Spinal cord (tissue), 9 donors: ENCODE measurements at regions not wholly inside any gene's neighbourhood (a gene's known extent, or its start where the extent isn't known, plus 50 kb on each side); places are given as distances from the start of the nearest gene placed in this dataset.

Experiments used
- DNase-seq, 6 donors: peaks; one replicate each; pipeline versions ENCODE4 v3.0.0 to v3.0.0-alpha.2; 2013 to 2015; ENCODE audit warnings: low spot score in 6 of 6, low read depth in 4 of 6
- H3K27ac ChIP-seq: one replicate; pipeline ENCODE4 v1.5.1; 2013; ENCODE audit warnings: low read depth, low read length, control low read depth
- H3K27me3 ChIP-seq: one replicate; pipeline ENCODE4 v1.6.1; 2013; ENCODE audit warnings: low read length; ENCODE audit not compliant: control insufficient read depth, insufficient read depth
- H3K36me3 ChIP-seq: one replicate; pipeline ENCODE4 v1.6.1; 2013; ENCODE audit warnings: low read length; ENCODE audit not compliant: control insufficient read depth, insufficient read depth
- H3K4me1 ChIP-seq: one replicate; pipeline ENCODE4 v1.6.1; 2013; ENCODE audit warnings: low read length; ENCODE audit not compliant: control insufficient read depth, insufficient read depth
- H3K4me3 ChIP-seq: one replicate; pipeline ENCODE4 v1.5.1; 2013; ENCODE audit warnings: low read depth, low read length, control low read depth
- H3K9me3 ChIP-seq: one replicate; pipeline ENCODE4 v1.6.1; 2013; ENCODE audit warnings: low read length; ENCODE audit not compliant: control insufficient read depth, insufficient read depth
- WGBS: methylation state at CpG from one replicate; pipeline ENCODE4 v1.1.5; 2013; ENCODE audit warnings: missing lambda C conversion rate; ENCODE audit not compliant: insufficient coverage; 5-methylcytosine and 5-hydroxymethylcytosine counted together
- donor health status: healthy.

GRCh38 chr5:166172597-166172996 lies 2118.8 kb upstream of the WWC1 start:
- Histone ChIP-seq H3K4me3 (no peak overlapping the region), H3K9me3 (no peaks in the 10 kb centered on the region), H3K36me3 (no peaks in the 10 kb centered on the region), H3K4me1 (no peaks in the 10 kb centered on the region), H3K27me3 (no peaks in the 10 kb centered on the region), H3K27ac (no peak overlapping the region)
- WGBS, result 94% methylated on average over 3 of the region's 4 CpGs
- no peak for DNase-seq

- no peaks in the 10 kb centered on the region for H3K27me3 ChIP-seq
- H3K4me1 ChIP-seq, result no peaks in the 10 kb centered on the region
- H3K27ac ChIP-seq, result no peak overlapping the region
- 31% methylated on average over 5 of the region's 8 CpGs for WGBS
- H3K4me3 ChIP-seq, result no peak overlapping the region
- peak in 3 of 6 donors; percentile 17 to 76 (median 57) for DNase-seq
- H3K36me3 ChIP-seq, result no peaks in the 10 kb centered on the region
- no peaks in the 10 kb centered on the region for H3K9me3 ChIP-seq
These were observed 2112.9 kb upstream of the WWC1 start for GRCh38 chr5:166178411-166179080.

GRCh38 chr5:166185185-166185584 lies 2106.3 kb upstream of the WWC1 start:
- Histone ChIP-seq H3K9me3 (no peaks in the 10 kb centered on the region), H3K4me1 (no peaks in the 10 kb centered on the region), H3K27ac (no peak overlapping the region), H3K4me3 (no peak overlapping the region), H3K36me3 (no peaks in the 10 kb centered on the region), H3K27me3 (no peaks in the 10 kb centered on the region)
- DNase-seq, result peak in 1 of 6 donors; percentile 70
- WGBS, result 45% methylated on average over 3 of the region's 10 CpGs

- no peak for DNase-seq
- H3K9me3 ChIP-seq, result no peaks in the 10 kb centered on the region
- WGBS, result 70% methylated on average over 1 of the region's 7 CpGs
These were observed 2102.7 kb upstream of the WWC1 start for GRCh38 chr5:166188501-166189325.

GRCh38 chr5:166192696-166193095 lies 2098.7 kb upstream of the WWC1 start:
- Histone ChIP-seq H3K4me3 (no peak overlapping the region), H3K27ac (no peak overlapping the region), H3K36me3 (no peaks in the 10 kb centered on the region), H3K9me3 (no peaks in the 10 kb centered on the region), H3K4me1 (no peaks in the 10 kb centered on the region), H3K27me3 (no peaks in the 10 kb centered on the region)
- DNase-seq, result peak in 1 of 6 donors; percentile 51
- 53% methylated on average over 2 of the region's 3 CpGs for WGBS

More at GRCh38 chr5:166188501-166189325, 2102.7 kb upstream of the WWC1 start:
- Histone ChIP-seq H3K36me3 (no peaks in the 10 kb centered on the region), H3K27me3 (no peaks in the 10 kb centered on the region), H3K27ac (no peak overlapping the region), H3K4me1 (no peaks in the 10 kb centered on the region), H3K4me3 (no peak overlapping the region)

GRCh38 chr5:166195981-166196380 lies 2095.5 kb upstream of the WWC1 start:
- DNase-seq, result peak in 1 of 6 donors; percentile 73
- Histone ChIP-seq H3K9me3 (no peaks in the 10 kb centered on the region), H3K4me3 (no peak overlapping the region), H3K27ac (no peak overlapping the region), H3K36me3 (no peaks in the 10 kb centered on the region), H3K27me3 (no peaks in the 10 kb centered on the region), H3K4me1 (no peaks in the 10 kb centered on the region)
- 100% methylated on average over 3 of the region's 3 CpGs for WGBS

GRCh38 chr5:166200532-166200931 lies 2090.9 kb upstream of the WWC1 start:
- Histone ChIP-seq H3K4me3 (no peak overlapping the region), H3K27me3 (no peaks in the 10 kb centered on the region), H3K27ac (no peak overlapping the region), H3K4me1 (no peaks in the 10 kb centered on the region), H3K9me3 (no peaks in the 10 kb centered on the region), H3K36me3 (no peaks in the 10 kb centered on the region)
- DNase-seq, result no peak
- WGBS, result no CpG with 5 or more reads among the region's 2 CpGs

- no peaks in the 10 kb centered on the region for H3K36me3 ChIP-seq
- no peak overlapping the region for H3K27ac ChIP-seq
- 94% methylated on average over 2 of the region's 3 CpGs for WGBS
- DNase-seq, result no peak
- no peak overlapping the region for H3K4me3 ChIP-seq
- no peaks in the 10 kb centered on the region for H3K9me3 ChIP-seq
- H3K27me3 ChIP-seq, result no peaks in the 10 kb centered on the region
- no peaks in the 10 kb centered on the region for H3K4me1 ChIP-seq
These were observed 2079.8 kb upstream of the WWC1 start for GRCh38 chr5:166211640-166212039.

- WGBS, result no CpG with 5 or more reads among the region's 1 CpG
- Histone ChIP-seq H3K27ac (no peak overlapping the region), H3K9me3 (peaks cover 2% of the 10 kb centered on the region), H3K4me3 (no peak overlapping the region), H3K27me3 (no peaks in the 10 kb centered on the region), H3K4me1 (no peaks in the 10 kb centered on the region), H3K36me3 (no peaks in the 10 kb centered on the region)
- DNase-seq, result no peak
These were observed 2055.1 kb upstream of the WWC1 start for GRCh38 chr5:166236327-166236726.

- DNase-seq, result no peak
- H3K4me1 ChIP-seq, result no peaks in the 10 kb centered on the region
- peaks cover 2% of the 10 kb centered on the region for H3K9me3 ChIP-seq
- no peaks in the 10 kb centered on the region for H3K36me3 ChIP-seq
- H3K27ac ChIP-seq, result no peak overlapping the region
- H3K4me3 ChIP-seq, result no peak overlapping the region
- no CpG with 5 or more reads among the region's 2 CpGs for WGBS
- H3K27me3 ChIP-seq, result no peaks in the 10 kb centered on the region
These were observed 2050.7 kb upstream of the WWC1 start for GRCh38 chr5:166240705-166241104.
